IPS-15b (cell line): ENCODE measurements at regions not wholly inside any gene's neighbourhood (a gene's known extent, or its start where the extent isn't known, plus 50 kb on each side); places are given as distances from the start of the nearest gene placed in this dataset.
"Not testable (repeated sequence)": the region's sequence is repeated elsewhere in the genome, so short reads cannot be mapped to it uniquely, and the experiment has no call there.

Source experiments
- H3K27me3 ChIP-seq: one replicate; pipeline ENCODE4 v1.6.1; 2013; ENCODE audit warnings: low read length; ENCODE audit not compliant: control insufficient read depth, insufficient read depth
- H3K36me3 ChIP-seq: one replicate; pipeline ENCODE4 v1.6.1; 2013; ENCODE audit warnings: low read length; ENCODE audit not compliant: control insufficient read depth, insufficient read depth
- H3K4me1 ChIP-seq: one replicate; pipeline ENCODE4 v1.6.1; 2013; ENCODE audit warnings: mild to moderate bottlenecking, low read length; ENCODE audit not compliant: control insufficient read depth, insufficient read depth
- H3K4me3 ChIP-seq: one replicate; pipeline ENCODE4 v1.5.1; 2013; ENCODE audit warnings: low read depth, low read length
- H3K9ac ChIP-seq: one replicate; pipeline ENCODE4 v1.6.1; 2013; ENCODE audit warnings: low read depth, mild to moderate bottlenecking, low read length
- H3K9me3 ChIP-seq: one replicate; pipeline ENCODE4 v1.6.1; 2013; ENCODE audit warnings: mild to moderate bottlenecking, low read length; ENCODE audit not compliant: control insufficient read depth, insufficient read depth

- Histone ChIP-seq H3K4me1 (no peaks in the 10 kb centered on the region), H3K36me3 (no peaks in the 10 kb centered on the region), H3K27me3 (no peaks in the 10 kb centered on the region), H3K9me3 (no peaks in the 10 kb centered on the region), H3K9ac (no peak overlapping the region), H3K4me3 (no peak overlapping the region)
Observed at GRCh38 chr5:105134328-105134727, 1571.7 kb upstream of the NUDT12 start.

DNA sequence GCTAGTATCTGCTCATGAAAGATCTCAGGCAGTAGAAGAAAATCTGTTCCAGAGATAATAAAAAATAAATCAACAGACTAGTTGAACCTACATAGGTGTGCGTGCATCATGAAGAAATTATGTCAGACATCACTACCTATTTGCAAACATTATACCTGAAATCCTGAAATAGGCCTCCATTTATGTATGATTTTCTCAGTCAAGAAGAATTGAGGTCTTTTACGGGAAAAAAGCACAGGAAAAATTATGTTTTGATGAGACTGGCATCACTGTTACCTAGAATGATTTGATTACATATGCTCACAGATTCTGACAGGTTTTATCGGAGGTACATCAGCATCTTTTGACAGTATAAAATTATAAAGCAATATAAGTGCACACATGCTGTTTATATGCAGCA is 1570.5 kb upstream of the NUDT12 start:
- Histone ChIP-seq H3K36me3 (no peaks in the 10 kb centered on the region), H3K9ac (no peak overlapping the region), H3K4me1 (no peaks in the 10 kb centered on the region), H3K27me3 (no peaks in the 10 kb centered on the region), H3K9me3 (no peaks in the 10 kb centered on the region), H3K4me3 (no peak overlapping the region)

GRCh38 chr5:105132581-105132980 is 1570.0 kb upstream of the NUDT12 start:
- no peaks in the 10 kb centered on the region for H3K9me3 ChIP-seq
- H3K9ac ChIP-seq = no peak overlapping the region
- H3K4me1 ChIP-seq = no peaks in the 10 kb centered on the region
- no peaks in the 10 kb centered on the region for H3K36me3 ChIP-seq
- no peaks in the 10 kb centered on the region for H3K27me3 ChIP-seq
- H3K4me3 ChIP-seq = no peak overlapping the region

GRCh38 chr5:105131045-105131444 is 1568.5 kb upstream of the NUDT12 start:
- Histone ChIP-seq H3K4me3 (no peak overlapping the region), H3K4me1 (no peaks in the 10 kb centered on the region), H3K9me3 (no peaks in the 10 kb centered on the region), H3K36me3 (no peaks in the 10 kb centered on the region), H3K27me3 (no peaks in the 10 kb centered on the region), H3K9ac (no peak overlapping the region)

DNA sequence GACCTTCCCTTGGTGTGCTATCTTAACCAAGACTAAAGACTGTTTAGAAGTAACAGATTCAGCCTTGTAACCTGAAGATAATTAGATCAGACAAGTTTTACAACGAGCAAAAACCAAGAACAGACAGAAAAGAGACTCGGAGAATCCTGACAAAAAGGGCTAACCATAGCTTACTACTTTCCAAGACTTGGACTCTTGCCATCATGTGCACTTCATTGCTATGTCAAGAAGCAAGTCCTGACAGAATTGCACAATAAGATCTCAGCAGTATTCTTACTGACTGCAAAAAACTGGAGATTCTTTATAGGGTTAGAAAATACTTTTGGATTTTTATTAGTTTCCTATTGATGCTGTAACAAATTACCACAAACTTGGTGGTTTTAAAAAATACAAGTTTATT is 1539.0 kb upstream of the NUDT12 start:
- Histone ChIP-seq H3K27me3 (no peaks in the 10 kb centered on the region), H3K9me3 (no peaks in the 10 kb centered on the region), H3K4me1 (no peaks in the 10 kb centered on the region), H3K36me3 (no peaks in the 10 kb centered on the region), H3K9ac (no peak overlapping the region), H3K4me3 (no peak overlapping the region)

GRCh38 chr5:105088961-105089360 is 1526.4 kb upstream of the NUDT12 start:
- Histone ChIP-seq H3K4me3 (no peak overlapping the region), H3K4me1 (no peaks in the 10 kb centered on the region), H3K9me3 (no peaks in the 10 kb centered on the region), H3K27me3 (no peaks in the 10 kb centered on the region), H3K9ac (no peak overlapping the region), H3K36me3 (no peaks in the 10 kb centered on the region)

DNA sequence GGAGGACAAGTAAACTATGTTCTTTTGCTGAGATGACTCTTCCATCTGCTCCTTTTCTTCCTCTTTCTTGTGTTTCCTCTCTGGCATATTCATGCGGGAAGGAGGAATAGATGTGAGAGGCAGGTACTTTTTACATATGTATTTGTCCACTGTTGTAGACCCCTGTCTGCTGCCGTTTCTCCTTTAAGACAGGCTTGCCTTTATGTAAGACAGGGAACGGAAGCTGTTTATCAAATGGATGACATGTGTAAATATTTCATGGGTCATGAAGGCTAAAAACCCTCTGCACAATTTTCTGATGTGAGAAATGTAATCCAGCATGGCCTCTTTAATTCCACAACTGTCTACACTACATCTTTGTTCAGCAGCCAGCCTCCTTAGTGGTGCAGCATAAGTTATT is 1525.5 kb upstream of the NUDT12 start:
- H3K27me3 ChIP-seq = no peaks in the 10 kb centered on the region
- no peaks in the 10 kb centered on the region for H3K36me3 ChIP-seq
- no peaks in the 10 kb centered on the region for H3K9me3 ChIP-seq
- no peak overlapping the region for H3K9ac ChIP-seq
- H3K4me1 ChIP-seq = no peaks in the 10 kb centered on the region
- no peak overlapping the region for H3K4me3 ChIP-seq

DNA sequence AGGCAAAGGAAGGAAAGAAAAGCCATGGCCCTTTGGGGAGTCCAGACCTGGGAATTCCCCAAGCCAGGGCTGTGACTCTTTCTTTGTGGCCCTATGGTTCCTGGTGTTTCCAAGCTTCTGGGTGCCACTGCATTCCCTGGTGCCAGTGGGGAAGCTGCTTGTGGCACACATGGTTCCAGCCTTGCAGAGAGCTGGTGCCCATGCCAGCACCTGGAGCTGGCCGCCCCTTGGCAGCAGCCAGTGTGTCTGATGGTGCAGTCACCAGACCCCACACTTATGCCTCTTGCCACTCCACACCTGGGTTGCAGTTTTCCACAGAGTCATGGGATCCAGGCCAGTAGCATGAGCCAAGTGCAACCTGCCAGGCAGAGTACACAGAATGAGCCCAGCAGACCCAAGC is 1495.3 kb upstream of the NUDT12 start:
- peaks cover 6% of the 10 kb centered on the region for H3K36me3 ChIP-seq
- H3K9ac ChIP-seq = no peak overlapping the region
- H3K4me1 ChIP-seq = no peaks in the 10 kb centered on the region
- no peaks in the 10 kb centered on the region for H3K9me3 ChIP-seq
- no peaks in the 10 kb centered on the region for H3K27me3 ChIP-seq
- no peak overlapping the region for H3K4me3 ChIP-seq

GRCh38 chr5:105057001-105057436 is 1494.4 kb upstream of the NUDT12 start:
- no peaks in the 10 kb centered on the region for H3K9me3 ChIP-seq
- no peaks in the 10 kb centered on the region for H3K4me1 ChIP-seq
- H3K27me3 ChIP-seq = no peaks in the 10 kb centered on the region
- no peak overlapping the region for H3K4me3 ChIP-seq
- peaks cover 6% of the 10 kb centered on the region for H3K36me3 ChIP-seq
- no peak overlapping the region for H3K9ac ChIP-seq

GRCh38 chr5:105054406-105054805 is 1491.8 kb upstream of the NUDT12 start:
- peaks cover 6% of the 10 kb centered on the region for H3K36me3 ChIP-seq
- H3K4me1 ChIP-seq = no peaks in the 10 kb centered on the region
- H3K9me3 ChIP-seq = no peaks in the 10 kb centered on the region
- H3K27me3 ChIP-seq = no peaks in the 10 kb centered on the region
- H3K9ac ChIP-seq = no peak overlapping the region
- no peak overlapping the region for H3K4me3 ChIP-seq

DNA sequence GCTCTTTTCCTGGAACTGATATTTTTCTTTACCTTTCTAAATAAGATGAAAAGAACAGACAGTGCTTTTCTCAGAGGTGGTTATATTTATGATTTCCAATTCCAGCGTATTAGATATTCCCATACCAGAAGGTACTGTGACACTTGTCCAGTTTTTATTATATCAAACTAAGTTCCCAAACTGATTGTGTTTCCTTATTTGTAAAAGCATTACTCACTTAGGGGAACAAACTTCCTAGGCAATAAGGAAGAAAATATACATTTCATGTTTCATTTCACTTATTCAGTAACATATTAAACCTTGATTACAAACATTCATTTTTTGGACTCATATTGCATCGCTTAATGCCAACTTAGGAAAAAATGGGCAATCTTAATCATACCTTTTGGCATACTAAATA is 1480.0 kb upstream of the NUDT12 start:
- H3K36me3 ChIP-seq = no peaks in the 10 kb centered on the region
- no peaks in the 10 kb centered on the region for H3K27me3 ChIP-seq
- no peaks in the 10 kb centered on the region for H3K4me1 ChIP-seq
- no peak overlapping the region for H3K9ac ChIP-seq
- H3K4me3 ChIP-seq = no peak overlapping the region
- H3K9me3 ChIP-seq = no peaks in the 10 kb centered on the region

DNA sequence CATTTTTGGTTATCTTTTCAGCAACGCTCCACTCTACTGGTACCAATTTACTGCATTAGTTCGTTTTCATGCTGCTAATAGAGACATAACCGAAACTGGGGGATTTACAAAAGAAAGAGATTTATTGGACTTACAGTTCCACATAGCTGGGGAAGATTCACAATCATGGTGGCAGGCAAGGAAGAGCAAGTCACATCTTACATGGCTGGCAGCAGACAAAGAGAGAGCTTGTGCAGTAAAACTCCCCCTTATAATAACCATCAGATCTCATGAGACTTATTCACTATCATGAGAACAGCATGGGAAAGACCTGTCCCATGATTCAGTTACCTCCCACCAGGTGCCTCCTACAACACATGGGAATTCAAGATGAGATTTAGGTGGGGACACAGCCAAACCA is 1474.2 kb upstream of the NUDT12 start:
- not testable (repeated sequence) for H3K36me3 ChIP-seq, H3K27me3 ChIP-seq, H3K4me3 ChIP-seq, H3K9ac ChIP-seq, H3K4me1 ChIP-seq, H3K9me3 ChIP-seq

GRCh38 chr5:105034401-105034763 is 1471.8 kb upstream of the NUDT12 start:
- Histone ChIP-seq H3K9ac (no peak overlapping the region), H3K27me3 (no peaks in the 10 kb centered on the region), H3K4me3 (no peak overlapping the region), H3K36me3 (no peaks in the 10 kb centered on the region), H3K9me3 (no peaks in the 10 kb centered on the region), H3K4me1 (no peaks in the 10 kb centered on the region)
